ENCODE measurements at regions not wholly inside any gene's neighbourhood (a gene's known extent, or its start where the extent isn't known, plus 50 kb on each side); places are given as distances from the start of the nearest gene placed in this dataset.

DNA sequence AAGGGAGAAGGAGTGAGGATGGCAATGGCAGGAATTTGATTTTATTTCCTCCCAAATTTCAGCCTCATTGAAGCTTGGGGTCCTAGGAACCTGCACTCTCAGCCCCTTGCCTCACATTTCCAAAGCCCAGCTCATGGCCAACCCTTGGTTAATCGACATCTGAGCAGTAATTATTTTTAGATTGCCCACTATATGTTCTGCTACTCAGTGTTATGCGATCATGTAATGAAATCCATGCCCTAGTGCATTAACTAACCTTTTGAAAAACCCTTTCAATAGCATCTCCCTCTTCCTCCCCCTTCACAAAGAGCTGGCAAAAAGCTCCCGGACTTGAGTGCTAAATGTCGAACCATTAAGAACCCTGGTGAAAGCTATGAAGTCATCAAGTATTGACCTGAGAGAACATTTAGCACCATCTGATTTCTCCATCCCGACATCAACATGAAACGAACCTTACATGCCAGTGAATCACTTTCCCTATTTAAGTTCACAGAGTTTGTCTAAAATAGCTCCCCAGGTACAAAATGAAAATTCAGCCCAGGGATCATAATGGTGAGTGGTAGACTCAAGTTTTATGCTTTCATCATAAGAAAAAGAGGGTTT lies 59.2 kb upstream of the RPS6KA3 start:
- no peak for DNase-seq (ENCODE audit: low read depth in 2 of 2)

DNA sequence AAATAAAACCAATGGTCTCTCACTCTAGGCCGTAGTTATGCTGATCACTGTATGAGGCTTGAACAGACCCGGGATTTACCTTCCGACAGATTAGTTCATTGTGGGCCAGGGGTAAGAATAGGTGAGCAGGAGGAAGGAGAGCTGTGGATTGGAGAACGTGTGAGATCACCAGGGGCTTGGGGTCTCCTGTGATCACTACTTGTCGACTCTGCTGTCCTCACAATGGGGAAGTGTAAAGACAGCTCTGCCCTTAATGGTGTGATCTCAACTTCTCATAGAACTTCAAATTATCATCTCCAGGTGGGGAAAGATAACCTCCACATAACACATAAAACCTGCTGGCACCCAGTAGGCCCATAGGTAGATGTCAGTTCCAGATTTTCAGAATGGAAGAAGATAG lies 56.2 kb upstream of the RPS6KA3 start:
- no peak for DNase-seq (ENCODE audit: low read depth in 2 of 2)

DNA sequence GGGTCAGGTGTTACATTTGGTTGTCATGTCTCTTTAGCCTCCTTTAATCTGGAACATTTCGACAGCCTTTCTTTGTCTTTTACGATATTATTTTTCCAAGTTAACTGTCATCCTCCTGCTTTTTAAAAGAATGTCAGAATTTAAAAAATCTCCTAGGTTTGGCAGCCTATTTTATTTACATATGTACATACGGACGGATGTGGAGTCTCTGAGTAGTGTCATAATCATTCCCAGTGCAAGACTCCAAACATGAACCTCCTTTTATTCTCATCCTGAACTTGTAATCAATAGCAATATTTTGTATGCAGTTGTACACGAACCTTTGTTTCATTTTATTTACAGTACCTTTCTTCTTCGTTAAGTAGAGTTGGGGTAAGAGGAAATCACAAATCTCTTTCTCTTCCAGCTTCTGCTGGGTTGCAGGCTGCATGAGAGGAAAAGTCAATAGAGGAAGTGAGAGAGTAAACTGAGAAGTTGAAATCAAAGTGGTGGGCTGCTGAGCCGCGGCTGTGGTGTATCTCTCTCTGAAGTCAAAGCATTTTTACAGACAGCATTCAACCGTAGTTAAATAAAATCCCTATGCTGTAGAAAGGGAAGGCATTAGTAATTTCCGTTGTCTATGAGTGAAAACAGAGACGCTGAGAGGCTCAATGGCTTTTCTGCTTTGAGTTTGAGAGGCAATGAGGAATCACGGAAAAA lies 53.9 kb upstream of the RPS6KA3 start:
- no peak for DNase-seq (ENCODE audit: low read depth in 2 of 2)

DNA sequence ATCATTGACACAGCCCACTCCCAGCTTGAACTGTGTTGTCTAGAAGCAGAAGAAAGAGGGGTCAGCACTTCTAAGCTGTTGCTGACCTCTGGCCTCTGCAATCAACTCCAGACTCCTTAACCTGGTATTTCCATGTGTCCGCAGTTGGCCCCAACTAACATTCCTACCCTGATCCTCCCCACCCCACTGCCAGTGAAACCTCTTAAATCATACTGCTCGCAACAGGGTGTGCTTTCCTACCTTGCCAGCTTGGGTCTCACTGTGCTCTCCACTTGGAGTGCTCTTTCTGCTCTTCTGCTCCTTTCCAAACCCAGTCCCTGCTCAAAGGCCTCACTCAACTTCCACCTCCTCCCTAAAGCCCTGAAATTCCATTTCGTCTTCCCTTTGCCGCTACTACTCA lies 52.3 kb upstream of the RPS6KA3 start:
- no peak for DNase-seq (ENCODE audit: low read depth in 2 of 2)

DNA sequence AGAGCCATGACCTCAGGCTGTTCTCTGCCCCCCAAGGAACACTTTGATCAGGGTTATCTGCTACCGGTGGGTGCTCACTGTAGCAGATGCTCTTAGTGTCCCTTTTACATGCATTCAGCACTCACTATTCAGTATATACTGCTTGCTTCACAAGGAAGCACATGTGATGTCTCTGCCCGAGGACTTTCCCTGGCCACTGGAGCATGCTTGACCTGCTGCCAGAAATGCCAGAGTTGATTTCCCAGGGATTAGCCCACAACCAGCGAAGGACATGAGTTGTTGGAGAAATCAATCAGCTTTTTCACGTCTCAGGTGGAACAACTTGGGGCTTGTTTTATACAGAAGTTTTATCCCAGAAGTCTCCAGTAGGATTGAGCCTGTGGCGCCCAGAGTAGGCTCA lies 51.2 kb upstream of the RPS6KA3 start:
- no peak for DNase-seq (ENCODE audit: low read depth in 2 of 2)

Data from stimulated activated CD8-positive, alpha-beta memory T cell treated with anti-CD3 and anti-CD28 coated beads, Interleukin-15, amount 100 ng/mL, for 4 hours (primary cell).